Uterus (tissue), 2 donors: ENCODE measurements at regions not wholly inside any gene's neighbourhood (a gene's known extent, or its start where the extent isn't known, plus 50 kb on each side); places are given as distances from the start of the nearest gene placed in this dataset.

Experiments used
- POLR2A ChIP-seq, 2 donors: fragments of 450-650 bp; IDR thresholded peaks; one replicate each; pipeline ENCODE4 v1.6.1; 2016; ENCODE audit warnings: antibody characterized with exemption in 2 of 2, mild to moderate bottlenecking in 1 of 2, moderate library complexity in 1 of 2
- TF ChIP-seq, protein P1 (sequence below), 4 experiments: fragments of 200-600 bp in 2 of 4; fragments of 450-650 bp in 2 of 4; sonication (generic) in 2 of 4; IDR thresholded peaks; one replicate each; pipeline ENCODE4 v1.5.1; 2016 to 2019; ENCODE audit warnings: antibody characterized with exemption in 4 of 4, mild to moderate bottlenecking in 2 of 4, moderate library complexity in 1 of 4

DNA sequence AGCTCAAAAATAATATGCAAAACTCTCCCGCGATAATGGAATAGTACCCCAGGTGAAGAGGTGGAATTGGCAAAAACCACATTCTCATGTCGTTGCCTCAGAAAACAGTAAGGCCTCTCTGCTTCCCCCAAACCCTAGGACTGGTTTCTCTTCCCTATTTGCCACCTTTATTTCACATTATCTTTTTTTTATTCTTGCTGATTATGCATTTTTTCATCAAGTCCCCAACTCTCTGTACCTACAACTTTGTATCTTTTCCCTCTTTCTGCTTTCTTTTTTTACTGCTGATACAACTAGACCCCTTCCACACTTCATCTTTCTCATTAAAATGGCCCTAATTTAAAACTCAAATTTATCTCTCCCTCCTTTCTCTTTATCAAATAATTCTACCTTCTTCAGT, 1472.2 kb downstream of the SUCLG1 start:
- TF ChIP-seq POLR2A (IDR thresholded peaks at IDR 0.05): no peak
- TF ChIP-seq, protein P1, sequence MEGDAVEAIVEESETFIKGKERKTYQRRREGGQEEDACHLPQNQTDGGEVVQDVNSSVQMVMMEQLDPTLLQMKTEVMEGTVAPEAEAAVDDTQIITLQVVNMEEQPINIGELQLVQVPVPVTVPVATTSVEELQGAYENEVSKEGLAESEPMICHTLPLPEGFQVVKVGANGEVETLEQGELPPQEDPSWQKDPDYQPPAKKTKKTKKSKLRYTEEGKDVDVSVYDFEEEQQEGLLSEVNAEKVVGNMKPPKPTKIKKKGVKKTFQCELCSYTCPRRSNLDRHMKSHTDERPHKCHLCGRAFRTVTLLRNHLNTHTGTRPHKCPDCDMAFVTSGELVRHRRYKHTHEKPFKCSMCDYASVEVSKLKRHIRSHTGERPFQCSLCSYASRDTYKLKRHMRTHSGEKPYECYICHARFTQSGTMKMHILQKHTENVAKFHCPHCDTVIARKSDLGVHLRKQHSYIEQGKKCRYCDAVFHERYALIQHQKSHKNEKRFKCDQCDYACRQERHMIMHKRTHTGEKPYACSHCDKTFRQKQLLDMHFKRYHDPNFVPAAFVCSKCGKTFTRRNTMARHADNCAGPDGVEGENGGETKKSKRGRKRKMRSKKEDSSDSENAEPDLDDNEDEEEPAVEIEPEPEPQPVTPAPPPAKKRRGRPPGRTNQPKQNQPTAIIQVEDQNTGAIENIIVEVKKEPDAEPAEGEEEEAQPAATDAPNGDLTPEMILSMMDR (IDR thresholded peaks at IDR 0.05): no peak
